Natural killer cell (primary cell): ENCODE measurements at regions not wholly inside any gene's neighbourhood (a gene's known extent, or its start where the extent isn't known, plus 50 kb on each side); places are given as distances from the start of the nearest gene placed in this dataset.

ENCODE experiments used
- ATAC-seq, 3 donors: fragments of 150-1000 bp in 2 of 3; fragments of 200-7000 bp in 1 of 3; cut with Tn5 transposase; 1 replicate in 1 of 3; 2 replicates in 2 of 3; pipeline ENCODE4 v1.10.0; 2021; ENCODE audit warnings: mild to moderate bottlenecking in 2 of 3, moderate library complexity in 2 of 3
- DNase-seq, 2 donors: peaks; one replicate each; pipeline versions ENCODE4 v3.0.0 to v3.0.0-alpha.2; 2013 to 2021; ENCODE audit warnings: mixed read lengths in 1 of 2
- H3K27ac ChIP-seq: one replicate; pipeline ENCODE4 v1.5.1; 2013; ENCODE audit warnings: mild to moderate bottlenecking, low read length
- H3K27me3 ChIP-seq: one replicate; pipeline ENCODE4 v1.6.1; 2013; ENCODE audit warnings: low read length; ENCODE audit not compliant: control insufficient read depth, insufficient read depth
- H3K36me3 ChIP-seq: one replicate; pipeline ENCODE4 v1.6.1; 2013; ENCODE audit warnings: low read length; ENCODE audit not compliant: control insufficient read depth, insufficient read depth
- H3K4me1 ChIP-seq: one replicate; pipeline ENCODE4 v1.6.1; 2013; ENCODE audit warnings: low read length; ENCODE audit not compliant: control insufficient read depth, insufficient read depth
- H3K4me3 ChIP-seq: one replicate; pipeline ENCODE4 v1.5.1; 2013; ENCODE audit warnings: low read length
- H3K9me3 ChIP-seq: one replicate; pipeline ENCODE4 v1.6.1; 2013; ENCODE audit warnings: low read length; ENCODE audit not compliant: control insufficient read depth, insufficient read depth
- H3K27ac Mint-ChIP-seq, 2 donors: one replicate each; pipeline ENCODE4 v1.8.0; 2022; ENCODE audit warnings: mild to moderate bottlenecking in 2 of 2, mixed read lengths in 2 of 2, moderate library complexity in 1 of 2
- H3K27me3 Mint-ChIP-seq, 2 donors: one replicate each; pipeline ENCODE4 v1.8.0; 2022; ENCODE audit warnings: low read depth in 2 of 2, mixed read lengths in 2 of 2
- H3K36me3 Mint-ChIP-seq: one replicate; pipeline ENCODE4 v1.8.0; 2022; ENCODE audit warnings: mixed read lengths
- H3K4me1 Mint-ChIP-seq, 2 donors: one replicate each; pipeline ENCODE4 v1.8.0; 2022; ENCODE audit warnings: mixed read lengths in 2 of 2
- H3K4me3 Mint-ChIP-seq: one replicate; pipeline ENCODE4 v1.8.0; 2022; ENCODE audit warnings: mild to moderate bottlenecking, moderate library complexity, mixed read lengths
- H3K9me3 Mint-ChIP-seq, 2 donors: one replicate each; pipeline ENCODE4 v1.8.0; 2022; ENCODE audit warnings: mixed read lengths in 2 of 2
- CTCF ChIP-seq: fragments of 200-600 bp; IDR thresholded peaks from one replicate; pipeline ENCODE4 v1.8.0; 2022; ENCODE audit warnings: antibody characterized with exemption
- WGBS: methylation state at CpG from one replicate; pipeline ENCODE4 v1.1.7; 2013; ENCODE audit warnings: missing lambda C conversion rate; ENCODE audit not compliant: insufficient coverage; 5-methylcytosine and 5-hydroxymethylcytosine counted together
- intact Hi-C: fragments of 100-400 bp; cut with micrococcal nuclease; formaldehyde crosslinking; loops from one replicate; pipeline ENCODE4 v1.14.2; 2022

GRCh38 chr15:94770199-94770598 lies 538.8 kb downstream of the MCTP2 start:
- WGBS: 94% methylated on average over 10 of the region's 10 CpGs
- no peak for DNase-seq
- no peaks in the 10 kb centered on the region for H3K9me3 ChIP-seq
- H3K27ac ChIP-seq: no peak overlapping the region
- Mint-ChIP-seq H3K36me3 (no peaks in the 10 kb centered on the region), H3K4me3 (no peak overlapping the region), H3K9me3 (no peaks in the 10 kb centered on the region), H3K27me3 (peaks cover 0 to 7% of the 10 kb centered on the region in 2 donors), H3K27ac (no peak overlapping the region), H3K4me1 (peaks cover 6 to 7% of the 10 kb centered on the region in 2 donors)
- no peaks in the 10 kb centered on the region for H3K36me3 ChIP-seq
- intact Hi-C loops: no loop called here
- no peak overlapping the region for H3K4me3 ChIP-seq
- H3K27me3 ChIP-seq: no peaks in the 10 kb centered on the region
- no peaks in the 10 kb centered on the region for H3K4me1 ChIP-seq
- no peak for TF ChIP-seq CTCF
- no peak for ATAC-seq

- DNase-seq: no peak
- no peaks in the 10 kb centered on the region for H3K4me1 ChIP-seq
- Mint-ChIP-seq H3K9me3 (no peaks in the 10 kb centered on the region), H3K27me3 (peaks cover 7 to 18% of the 10 kb centered on the region in 2 donors), H3K27ac (no peak overlapping the region), H3K4me1 (peaks cover 6 to 7% of the 10 kb centered on the region in 2 donors), H3K4me3 (no peak overlapping the region), H3K36me3 (no peaks in the 10 kb centered on the region)
- no peaks in the 10 kb centered on the region for H3K9me3 ChIP-seq
- intact Hi-C loops: no loop called here
- H3K4me3 ChIP-seq: no peak overlapping the region
- no peaks in the 10 kb centered on the region for H3K27me3 ChIP-seq
- no peak for ATAC-seq
- WGBS: 69% methylated on average over 1 of the region's 1 CpG
- no peak for TF ChIP-seq CTCF
- H3K27ac ChIP-seq: no peak overlapping the region
- H3K36me3 ChIP-seq: no peaks in the 10 kb centered on the region
These were observed 545.7 kb downstream of the MCTP2 start for GRCh38 chr15:94777037-94777436.

GRCh38 chr15:94778840-94779239 lies 547.5 kb downstream of the MCTP2 start:
- Histone ChIP-seq H3K4me3 (no peak overlapping the region), H3K4me1 (no peaks in the 10 kb centered on the region), H3K9me3 (no peaks in the 10 kb centered on the region), H3K36me3 (no peaks in the 10 kb centered on the region), H3K27ac (no peak overlapping the region), H3K27me3 (no peaks in the 10 kb centered on the region)
- Mint-ChIP-seq H3K27me3 (peaks cover 7 to 18% of the 10 kb centered on the region in 2 donors), H3K9me3 (no peaks in the 10 kb centered on the region), H3K27ac (no peak overlapping the region), H3K4me3 (no peak overlapping the region), H3K4me1 (peaks cover 6 to 7% of the 10 kb centered on the region in 2 donors), H3K36me3 (no peaks in the 10 kb centered on the region)
- DNase-seq: no peak
- ATAC-seq: no peak
- TF ChIP-seq CTCF: no peak
- intact Hi-C loops: no loop called here

GRCh38 chr15:94780166-94780565 lies 548.8 kb downstream of the MCTP2 start:
- Histone ChIP-seq H3K27ac (no peak overlapping the region), H3K4me1 (no peaks in the 10 kb centered on the region), H3K9me3 (no peaks in the 10 kb centered on the region), H3K27me3 (no peaks in the 10 kb centered on the region), H3K36me3 (no peaks in the 10 kb centered on the region), H3K4me3 (no peak overlapping the region)
- WGBS: 80% methylated on average over 4 of the region's 4 CpGs
- intact Hi-C loops: no loop called here
- Mint-ChIP-seq H3K36me3 (no peaks in the 10 kb centered on the region), H3K27ac (no peak overlapping the region), H3K27me3 (peaks cover 7 to 18% of the 10 kb centered on the region in 2 donors), H3K4me3 (no peak overlapping the region), H3K4me1 (peaks cover 0 to under 1% of the 10 kb centered on the region in 2 donors), H3K9me3 (no peaks in the 10 kb centered on the region)
- TF ChIP-seq CTCF: no peak
- DNase-seq (no peak), ATAC-seq (no peak)
